Mesenchymal stem cell (in vitro differentiated cells and primary cell): ENCODE measurements at regions not wholly inside any gene's neighbourhood (a gene's known extent, or its start where the extent isn't known, plus 50 kb on each side); places are given as distances from the start of the nearest gene placed in this dataset.

ENCODE experiments used
- DNase-seq: peaks from one replicate; pipeline ENCODE4 v3.0.0-alpha.2; 2013
- H2AFZ ChIP-seq: one replicate; pipeline ENCODE4 v1.6.1; 2013; ENCODE audit warnings: low read depth, mild to moderate bottlenecking, control low read depth, inconsistent platforms, low read length, moderate library complexity
- H2AK5ac ChIP-seq: 2 replicates; pipeline ENCODE4 v1.6.1; 2013; ENCODE audit warnings: low read length, moderate library complexity, mild to moderate bottlenecking, inconsistent platforms; ENCODE audit not compliant: severe bottlenecking
- H2BK120ac ChIP-seq: one replicate; pipeline ENCODE4 v1.6.1; 2013; ENCODE audit warnings: low read depth, mild to moderate bottlenecking, inconsistent platforms, low read length, moderate library complexity
- H2BK12ac ChIP-seq, 2 experiments: one replicate each; pipeline ENCODE4 v1.6.1; 2013; ENCODE audit warnings: inconsistent platforms in 2 of 2, low read length in 2 of 2, mild to moderate bottlenecking in 2 of 2, moderate library complexity in 2 of 2, control low read depth in 1 of 2
- H2BK15ac ChIP-seq: one replicate; pipeline ENCODE4 v1.6.1; 2013; ENCODE audit warnings: mild to moderate bottlenecking, low read depth, inconsistent platforms; ENCODE audit not compliant: poor library complexity, severe bottlenecking
- H2BK5ac ChIP-seq: 2 replicates; pipeline ENCODE4 v1.6.1; 2013; ENCODE audit warnings: low read depth, mild to moderate bottlenecking, low read length, control low read depth, inconsistent platforms; ENCODE audit not compliant: poor library complexity, severe bottlenecking
- H3K14ac ChIP-seq, 2 experiments: one replicate each; pipeline ENCODE4 v1.6.1; 2013; ENCODE audit warnings: inconsistent platforms in 2 of 2, low read length in 2 of 2, control low read depth in 1 of 2, mild to moderate bottlenecking in 1 of 2, moderate library complexity in 1 of 2
- H3K18ac ChIP-seq, 2 experiments: one replicate each; pipeline ENCODE4 v1.6.1; 2013; ENCODE audit warnings: inconsistent platforms in 2 of 2, low read length in 2 of 2, control low read depth in 1 of 2, low read depth in 1 of 2, mild to moderate bottlenecking in 1 of 2
- H3K23ac ChIP-seq, 2 experiments: one replicate each; pipeline ENCODE4 v1.6.1; 2013; ENCODE audit warnings: inconsistent platforms in 2 of 2, low read length in 2 of 2, mild to moderate bottlenecking in 2 of 2, moderate library complexity in 2 of 2, control low read depth in 1 of 2
- H3K27ac ChIP-seq: 2 replicates; pipeline ENCODE4 v1.5.1; 2013; ENCODE audit warnings: mild to moderate bottlenecking, moderate library complexity, low read length, control low read depth, inconsistent platforms; ENCODE audit not compliant: poor library complexity, severe bottlenecking
- H3K27me3 ChIP-seq, 2 experiments: 2 replicates each; pipeline versions ENCODE4 v1.6.1 to v1.7.0; 2013; ENCODE audit warnings: low read length in 2 of 2, mild to moderate bottlenecking in 2 of 2, moderate library complexity in 2 of 2, control low read depth in 1 of 2, inconsistent platforms in 1 of 2; ENCODE audit not compliant: control insufficient read depth in 1 of 2, insufficient read depth in 1 of 2
- H3K36me3 ChIP-seq, 2 experiments: 2 replicates each; pipeline versions ENCODE4 v1.6.1 to v1.7.0; 2013; ENCODE audit warnings: low read length in 2 of 2, control low read depth in 1 of 2, inconsistent platforms in 1 of 2, low read depth in 1 of 2, mild to moderate bottlenecking in 1 of 2; ENCODE audit not compliant: insufficient read depth in 2 of 2, control insufficient read depth in 1 of 2
- H3K4ac ChIP-seq, 2 experiments: one replicate each; pipeline ENCODE4 v1.6.1; 2013; ENCODE audit warnings: inconsistent platforms in 2 of 2, low read length in 2 of 2, mild to moderate bottlenecking in 2 of 2, moderate library complexity in 2 of 2, control low read depth in 1 of 2, low read depth in 1 of 2
- H3K4me1 ChIP-seq: 2 replicates; pipeline ENCODE4 v1.6.1; 2013; ENCODE audit warnings: low read depth, low read length, control low read depth; ENCODE audit not compliant: control insufficient read depth, insufficient read depth
- H3K4me2 ChIP-seq: 2 replicates; pipeline ENCODE4 v1.6.1; 2013; ENCODE audit warnings: low read length, mild to moderate bottlenecking, inconsistent platforms; ENCODE audit not compliant: poor library complexity, severe bottlenecking
- H3K4me3 ChIP-seq, 2 experiments: 2 replicates each; pipeline versions ENCODE4 v1.5.1 to v1.7.0; 2013; ENCODE audit warnings: low read length in 2 of 2, mild to moderate bottlenecking in 2 of 2, control low read depth in 1 of 2, low read depth in 1 of 2; ENCODE audit not compliant: insufficient read depth in 1 of 2
- H3K79me1 ChIP-seq: replicated peaks from 2 replicates; pipeline ENCODE4 v1.6.1; 2013; ENCODE audit warnings: mild to moderate bottlenecking, control low read depth, low read length, inconsistent platforms; ENCODE audit not compliant: poor library complexity, severe bottlenecking
- H3K9ac ChIP-seq: 2 replicates; pipeline ENCODE4 v1.7.0; 2013; ENCODE audit warnings: mild to moderate bottlenecking, low read length, moderate library complexity
- H3K9me3 ChIP-seq: 2 replicates; pipeline ENCODE4 v1.7.0; 2013; ENCODE audit warnings: mild to moderate bottlenecking, low read length; ENCODE audit not compliant: control insufficient read depth
- H4K8ac ChIP-seq: one replicate; pipeline ENCODE4 v1.6.1; 2013; ENCODE audit warnings: inconsistent platforms, mild to moderate bottlenecking, low read length, moderate library complexity
- H4K91ac ChIP-seq: one replicate; pipeline ENCODE4 v1.6.1; 2013; ENCODE audit warnings: mild to moderate bottlenecking, low read length, inconsistent platforms
- WGBS: methylation state at CpG from one replicate; pipeline ENCODE4 v1.1.7; 2013; ENCODE audit warnings: mixed read lengths; 5-methylcytosine and 5-hydroxymethylcytosine counted together

DNA sequence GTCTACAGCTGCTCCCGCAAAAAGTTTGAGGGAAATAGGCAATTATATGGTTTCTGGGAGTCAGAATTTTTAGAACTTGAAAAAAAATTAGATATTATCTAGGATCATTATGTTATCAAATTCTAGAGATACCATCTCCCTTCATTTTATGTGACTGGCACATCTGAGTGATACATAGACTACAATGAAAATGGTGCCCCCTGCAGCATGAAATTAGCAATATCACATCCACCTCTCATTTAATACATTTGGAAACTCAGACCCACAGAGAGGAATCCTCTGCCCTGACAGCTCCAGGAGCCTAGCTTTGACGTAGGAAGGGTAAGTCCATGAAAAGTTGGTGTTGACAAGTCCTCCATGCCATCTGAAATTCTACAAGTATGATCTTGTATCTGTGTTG is 381.6 kb downstream of the SUCLG1 start:
- Histone ChIP-seq H3K4me2 (no peak overlapping the region), H2BK15ac (no peak overlapping the region), H3K27ac (no peak overlapping the region), H3K23ac (no peak overlapping the region), H3K4me1 (no peaks in the 10 kb centered on the region), H4K8ac (no peak overlapping the region), H3K18ac (no peak overlapping the region), H3K9me3 (no peaks in the 10 kb centered on the region), H2BK12ac (no peak overlapping the region), H3K14ac (no peak overlapping the region), H3K4ac (no peak overlapping the region), H3K79me1 (no peaks in the 10 kb centered on the region), H4K91ac (no peak overlapping the region), H2BK5ac (no peak overlapping the region), H2AK5ac (no peak overlapping the region), H3K27me3 (no peaks in the 10 kb centered on the region), H3K4me3 (no peak overlapping the region), H2AFZ (no peak overlapping the region), H2BK120ac (no peak overlapping the region), H3K9ac (no peak overlapping the region), H3K36me3 (no peaks in the 10 kb centered on the region)
- WGBS = 69% methylated on average over 2 of the region's 2 CpGs
- DNase-seq = no peak

DNA sequence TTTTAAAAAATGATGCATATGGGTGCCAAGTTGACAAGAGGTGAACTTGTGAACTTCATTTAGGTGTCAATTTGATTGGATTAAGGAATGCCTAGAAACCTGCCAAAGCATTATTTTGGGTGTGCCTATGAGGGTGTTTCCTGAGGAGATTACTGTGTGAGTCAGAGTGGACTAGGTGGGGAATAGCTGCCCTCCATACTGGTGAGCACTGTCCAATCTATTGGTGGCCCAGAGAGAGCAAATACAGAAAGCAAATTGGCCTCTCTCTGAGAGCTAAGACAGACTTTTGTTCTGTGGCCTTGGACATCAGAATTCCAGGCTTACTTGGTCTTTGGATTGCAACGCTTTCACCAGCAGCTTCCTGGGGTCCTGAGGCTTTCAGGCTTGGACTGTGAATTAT is 388.0 kb downstream of the SUCLG1 start:
- no peak overlapping the region for H3K4me3 ChIP-seq
- 65% methylated on average over 1 of the region's 1 CpG for WGBS

DNA sequence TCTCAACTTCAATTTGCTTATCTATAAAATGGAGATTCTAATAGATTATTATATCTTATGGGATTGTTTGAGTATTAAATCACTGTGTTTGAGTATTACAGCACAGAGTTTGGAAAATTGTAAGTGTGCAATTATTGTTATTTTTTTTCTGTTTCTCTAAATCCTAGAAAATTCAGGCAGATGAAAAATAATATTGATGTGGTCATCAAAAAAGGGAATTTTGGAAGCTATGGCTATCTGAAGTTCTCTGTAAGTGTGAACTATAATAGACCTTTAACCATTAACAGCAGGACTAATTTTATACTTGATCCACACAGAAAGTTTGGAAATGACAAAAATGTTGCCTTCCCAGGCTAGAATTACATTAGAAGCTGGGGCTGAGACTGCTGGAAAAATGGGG is 393.2 kb downstream of the SUCLG1 start:
- Histone ChIP-seq H3K4me3 (no peak overlapping the region), H3K18ac (no peak overlapping the region), H2BK12ac (no peak overlapping the region), H3K79me1 (no peaks in the 10 kb centered on the region), H3K23ac (no peak overlapping the region), H3K4me1 (no peaks in the 10 kb centered on the region), H3K27me3 (no peaks in the 10 kb centered on the region), H2BK5ac (no peak overlapping the region), H3K27ac (no peak overlapping the region), H3K9me3 (no peaks in the 10 kb centered on the region), H4K91ac (no peak overlapping the region), H2BK15ac (no peak overlapping the region), H4K8ac (no peak overlapping the region), H3K36me3 (no peaks in the 10 kb centered on the region), H3K14ac (no peak overlapping the region), H3K9ac (no peak overlapping the region), H3K4ac (no peak overlapping the region), H2AFZ (no peak overlapping the region), H2AK5ac (no peak overlapping the region), H3K4me2 (no peak overlapping the region), H2BK120ac (no peak overlapping the region)
- no peak for DNase-seq

More for the DNA sequence above, 388.0 kb downstream of the SUCLG1 start:
- no peak overlapping the region for H3K18ac ChIP-seq
- H2BK15ac ChIP-seq = no peak overlapping the region
- H3K9ac ChIP-seq = no peak overlapping the region
- H2AK5ac ChIP-seq = no peak overlapping the region
- no peak overlapping the region for H4K8ac ChIP-seq
- H2AFZ ChIP-seq = no peak overlapping the region
- H2BK120ac ChIP-seq = no peak overlapping the region
- H3K4me2 ChIP-seq = no peak overlapping the region
- no peak overlapping the region for H3K23ac ChIP-seq
- H4K91ac ChIP-seq = no peak overlapping the region
- no peak overlapping the region for H3K27ac ChIP-seq
- H3K36me3 ChIP-seq = no peaks in the 10 kb centered on the region
- H3K9me3 ChIP-seq = no peaks in the 10 kb centered on the region
- H2BK5ac ChIP-seq = no peak overlapping the region
- no peaks in the 10 kb centered on the region for H3K4me1 ChIP-seq
- no peak for DNase-seq
- no peak overlapping the region for H3K14ac ChIP-seq
- no peaks in the 10 kb centered on the region for H3K79me1 ChIP-seq
- H2BK12ac ChIP-seq = no peak overlapping the region
- no peak overlapping the region for H3K4ac ChIP-seq
- H3K27me3 ChIP-seq = no peaks in the 10 kb centered on the region

DNA sequence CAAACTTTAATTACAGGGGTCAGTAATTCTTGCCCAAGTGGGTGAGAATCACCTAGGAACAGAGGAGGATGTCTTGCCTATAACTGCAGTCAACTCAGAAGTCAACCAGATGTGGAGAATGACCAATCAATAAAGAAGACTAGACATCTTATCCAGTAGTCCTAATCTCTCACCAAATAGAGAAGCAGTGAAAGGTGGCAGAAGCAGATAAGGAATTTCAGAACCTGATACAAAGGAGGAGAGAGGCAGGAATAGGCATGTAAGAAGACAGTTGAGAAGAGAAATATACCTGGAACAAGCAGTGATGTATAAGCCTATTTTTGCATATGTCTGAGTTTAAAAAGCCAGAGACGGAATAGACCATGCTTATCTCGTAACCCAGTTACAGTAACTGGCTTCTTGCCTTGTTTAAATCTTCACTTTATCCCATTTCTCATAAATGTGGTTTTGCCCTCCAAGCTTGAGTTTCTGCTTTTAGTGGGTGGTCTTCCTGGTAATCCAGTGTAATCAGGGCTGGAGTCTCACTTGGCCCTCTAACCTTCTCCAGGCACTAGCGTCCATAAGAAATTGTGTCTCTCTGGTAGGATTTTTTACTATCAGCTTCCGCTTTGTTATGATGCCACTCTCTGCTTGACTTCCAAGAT is 401.0 kb downstream of the SUCLG1 start:
- Histone ChIP-seq H3K4me2 (no peak overlapping the region), H3K23ac (no peak overlapping the region), H3K27me3 (no peaks in the 10 kb centered on the region), H2AFZ (no peak overlapping the region), H4K8ac (no peak overlapping the region), H3K79me1 (no peaks in the 10 kb centered on the region), H3K9ac (no peak overlapping the region), H2BK120ac (no peak overlapping the region), H3K18ac (no peak overlapping the region), H3K27ac (no peak overlapping the region), H3K4ac (no peak overlapping the region), H2AK5ac (no peak overlapping the region), H4K91ac (no peak overlapping the region), H2BK12ac (no peak overlapping the region), H3K14ac (no peak overlapping the region), H2BK15ac (no peak overlapping the region), H2BK5ac (no peak overlapping the region), H3K9me3 (no peaks in the 10 kb centered on the region), H3K4me3 (no peak overlapping the region), H3K4me1 (no peaks in the 10 kb centered on the region), H3K36me3 (no peaks in the 10 kb centered on the region)
- 90% methylated on average over 4 of the region's 4 CpGs for whole genome bisulfite sequencing
- no peak for DNase-seq
